IMR-90 (cell line): ENCODE measurements at regions not wholly inside any gene's neighbourhood (a gene's known extent, or its start where the extent isn't known, plus 50 kb on each side); places are given as distances from the start of the nearest gene placed in this dataset.
A peak's percentile ranks its signal among the peaks of the same experiment; 100 is the strongest.

Experiments used
- ATAC-seq: fragments of 200-7000 bp; cut with Tn5 transposase; 2 replicates; pipeline ENCODE4 v1.9.1; 2020; ENCODE audit warnings: low read depth, mild to moderate bottlenecking, moderate library complexity
- BruUV-seq: library from RNA; stranded (reverse); fragments of 400-500 nt; replicated peaks from 2 replicates; lab custom pipeline; 2021; lab: Mats Ljungman, UMichigan
- CTCF ChIA-PET: fragments of 300-600 bp; formaldehyde crosslinking; extraction: SDS; loops from one replicate; lab custom pipeline; 2021; ENCODE audit warnings: antibody characterized with exemption; lab: Yijun Ruan, JAX
- POLR2A ChIA-PET: fragments of 300-600 bp; sonication (Branson Sonifier 250); formaldehyde crosslinking; loops from one replicate; lab custom pipeline; 2022; ENCODE audit warnings: antibody characterized with exemption; ENCODE audit not compliant: unreplicated experiment; lab: Charles Lee
- DNase-seq: peaks from one replicate; pipeline ENCODE4 v3.0.0; 2013
- H2AFZ ChIP-seq: replicated peaks from 2 replicates; pipeline ENCODE3; 2013; ENCODE audit warnings: low read length, mild to moderate bottlenecking; ENCODE audit not compliant: poor library complexity
- H2AK5ac ChIP-seq: 2 replicates; pipeline ENCODE4 v1.6.1; 2013; ENCODE audit warnings: low read depth, low read length, inconsistent platforms
- H2AK9ac ChIP-seq: replicated peaks from 2 replicates; pipeline ENCODE3; 2013; ENCODE audit warnings: mild to moderate bottlenecking, low read depth, low read length, moderate library complexity; ENCODE audit not compliant: poor library complexity
- H2BK120ac ChIP-seq: 2 replicates; pipeline ENCODE4 v1.6.1; 2013; ENCODE audit warnings: low read depth, low read length, inconsistent platforms
- H2BK15ac ChIP-seq: 3 replicates; pipeline ENCODE4 v1.6.1; 2013; ENCODE audit warnings: low read depth, low read length, inconsistent platforms
- H2BK20ac ChIP-seq: 2 replicates; pipeline ENCODE4 v1.6.1; 2013; ENCODE audit warnings: low read depth, mild to moderate bottlenecking, inconsistent platforms, low read length, moderate library complexity
- H2BK5ac ChIP-seq: 2 replicates; pipeline ENCODE4 v1.6.1; 2013; ENCODE audit warnings: mild to moderate bottlenecking, low read depth, low read length, inconsistent platforms; ENCODE audit not compliant: poor library complexity, severe bottlenecking
- H3K14ac ChIP-seq: replicated peaks from 2 replicates; pipeline ENCODE4 v1.6.1; 2013; ENCODE audit warnings: low read depth, low read length, inconsistent platforms
- H3K18ac ChIP-seq: 2 replicates; pipeline ENCODE4 v1.6.1; 2013; ENCODE audit warnings: low read depth, low read length, control low read depth
- H3K23ac ChIP-seq: 2 replicates; pipeline ENCODE4 v1.6.1; 2013; ENCODE audit warnings: low read depth, low read length, inconsistent platforms
- H3K27ac ChIP-seq: 2 replicates; pipeline ENCODE4 v1.5.1; 2013; ENCODE audit warnings: mild to moderate bottlenecking, control low read depth, low read length; ENCODE audit not compliant: insufficient read depth
- H3K27me3 ChIP-seq: 2 replicates; pipeline ENCODE4 v1.6.1; 2013; ENCODE audit warnings: low read length; ENCODE audit not compliant: control insufficient read depth, insufficient read depth
- H3K36me3 ChIP-seq: 2 replicates; pipeline ENCODE4 v1.6.1; 2013; ENCODE audit warnings: low read length, mixed read lengths; ENCODE audit not compliant: control insufficient read depth, insufficient read depth
- H3K4ac ChIP-seq: 2 replicates; pipeline ENCODE4 v1.6.1; 2013; ENCODE audit warnings: low read depth, low read length, inconsistent platforms
- H3K4me1 ChIP-seq: 2 replicates; pipeline ENCODE4 v1.6.1; 2013; ENCODE audit warnings: low read length, mixed read lengths; ENCODE audit not compliant: control insufficient read depth, insufficient read depth
- H3K4me2 ChIP-seq: 2 replicates; pipeline ENCODE4 v1.6.1; 2013; ENCODE audit warnings: low read depth, mild to moderate bottlenecking, control low read depth, low read length, moderate library complexity
- H3K4me3 ChIP-seq: 2 replicates; pipeline ENCODE4 v1.5.1; 2013; ENCODE audit warnings: low read depth, mild to moderate bottlenecking, control low read depth, low read length, moderate library complexity; ENCODE audit not compliant: insufficient read depth
- H3K56ac ChIP-seq: 2 replicates; pipeline ENCODE4 v1.6.1; 2013; ENCODE audit warnings: low read length, inconsistent platforms; ENCODE audit not compliant: insufficient read depth; ENCODE audit errors: extremely low read depth
- H3K79me1 ChIP-seq, 2 experiments: 2 replicates each; pipeline ENCODE4 v1.6.1; 2013; ENCODE audit warnings: low read length in 2 of 2, inconsistent platforms in 1 of 2, low read depth in 1 of 2
- H3K9ac ChIP-seq: 2 replicates; pipeline ENCODE4 v1.6.1; 2013; ENCODE audit warnings: low read depth, low read length, control low read depth
- H3K9me1 ChIP-seq: 2 replicates; pipeline ENCODE4 v1.6.1; 2013; ENCODE audit warnings: low read length, inconsistent platforms; ENCODE audit not compliant: insufficient read depth
- H3K9me3 ChIP-seq: 2 replicates; pipeline ENCODE4 v1.6.1; 2013; ENCODE audit warnings: low read length; ENCODE audit not compliant: control insufficient read depth, insufficient read depth
- H4K20me1 ChIP-seq: 2 replicates; pipeline ENCODE4 v1.6.1; 2013; ENCODE audit warnings: low read length, inconsistent platforms; ENCODE audit not compliant: insufficient read depth
- H4K5ac ChIP-seq: 2 replicates; pipeline ENCODE4 v1.6.1; 2013; ENCODE audit warnings: mild to moderate bottlenecking, low read depth, low read length, control low read depth
- H4K8ac ChIP-seq, 2 experiments: 2 replicates each; pipeline ENCODE4 v1.6.1; 2013; ENCODE audit warnings: low read depth in 2 of 2, low read length in 2 of 2, control low read depth in 1 of 2, inconsistent platforms in 1 of 2
- H4K91ac ChIP-seq: 2 replicates; pipeline ENCODE4 v1.6.1; 2013; ENCODE audit warnings: low read depth, low read length, inconsistent platforms; ENCODE audit not compliant: insufficient read depth
- CEBPB ChIP-seq: IDR thresholded peaks from 2 replicates; pipeline ENCODE4 v1.6.1; 2012; ENCODE audit warnings: low read depth, low read length, improper control_type of control experiment
- FOS ChIP-seq: fragments of 150-350 bp; IDR thresholded peaks from 2 replicates; pipeline ENCODE4 v1.6.1; 2016; ENCODE audit warnings: low read depth, low read length
- WGBS, 2 experiments: methylation state at CpG; one replicate each; pipeline versions ENCODE4 v1.1.5 to v1.1.7; 2013; ENCODE audit warnings: missing lambda C conversion rate in 2 of 2; ENCODE audit not compliant: insufficient read length in 1 of 2; ENCODE audit errors: extremely low coverage in 2 of 2; 5-methylcytosine and 5-hydroxymethylcytosine counted together
- dilution Hi-C: fragments of 300-500 bp; cut with HindIII; formaldehyde crosslinking; loops from one replicate; pipeline ENCODE4 v1.14.3; 2018; ENCODE audit warnings: low sequenced_read_pairs; ENCODE audit not compliant: unreplicated experiment
- in situ Hi-C: fragments of 300-500 bp; cut with MboI; formaldehyde crosslinking; loops from 3 replicates; pipeline ENCODE4 v1.14.3; 2019; ENCODE audit warnings: low sequenced_read_pairs, inconsistent platforms, mixed read lengths
- intact Hi-C: fragments of 100-400 bp; cut with micrococcal nuclease; formaldehyde crosslinking; loops from 2 replicates; pipeline ENCODE4 v1.10.0; 2022

DNA sequence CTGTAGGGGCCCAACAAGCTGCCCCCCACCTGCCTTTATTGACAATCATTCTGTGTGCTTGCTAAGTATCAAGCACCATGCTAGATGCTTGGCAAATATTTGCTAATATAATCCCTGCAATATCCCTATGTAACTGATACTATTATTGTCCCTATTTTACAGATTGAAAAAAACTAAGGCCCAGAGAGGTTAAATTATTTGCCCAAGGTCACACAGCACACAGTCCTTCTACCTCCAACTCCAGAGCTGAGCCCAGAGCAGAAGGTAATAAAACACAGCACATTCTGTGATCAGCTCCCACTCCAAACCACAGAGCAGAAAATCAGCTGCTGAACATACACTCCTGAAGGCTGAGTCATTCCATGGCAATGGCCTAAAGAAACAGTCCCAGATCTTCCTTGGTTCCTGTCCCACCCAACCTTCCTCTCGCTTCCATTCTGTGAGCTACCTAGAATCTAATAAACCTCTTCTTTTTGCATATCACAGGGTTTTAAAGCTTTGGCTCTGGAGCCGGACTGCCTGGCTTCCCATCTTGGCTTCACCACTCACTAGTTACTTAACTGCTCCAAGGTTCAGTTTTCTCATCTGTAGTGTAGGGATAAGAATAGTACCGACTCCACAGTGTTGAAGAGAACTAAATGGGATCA is 66.7 kb upstream of the ADRA1B start:
- H4K8ac ChIP-seq: no peak overlapping the region
- no peak overlapping the region for H4K5ac ChIP-seq
- no peak overlapping the region for H2BK15ac ChIP-seq
- no CpG with 5 or more reads among the region's 3 CpGs for WGBS, 2 experiments
- no peaks in the 10 kb centered on the region for H3K36me3 ChIP-seq
- dilution Hi-C loops: no loop called here
- H2BK5ac ChIP-seq: no peak overlapping the region
- H3K18ac ChIP-seq: no peak overlapping the region
- no peak overlapping the region for H3K27ac ChIP-seq
- peaks cover 5% of the 10 kb centered on the region; the same call in 1 of the 2 replicates for H3K9me1 ChIP-seq
- H3K23ac ChIP-seq: no peak overlapping the region
- no peak overlapping the region for H2BK120ac ChIP-seq
- in situ Hi-C loops: no loop called here
- ATAC-seq: peak; percentile 93
- POLR2A ChIA-PET: no interaction called here
- no peak overlapping the region for H3K9ac ChIP-seq
- CTCF ChIA-PET: interaction anchor here (0.6 to 1.1 kb wide), 2 partner anchors 45 to 58 kb away, joined by 3 to 5 read pairs; no protein-coding TSS in a partner anchor
- peak; percentile 80 for DNase-seq
- no peak overlapping the region for H3K14ac ChIP-seq
- no peak overlapping the region for H2AFZ ChIP-seq
- H4K20me1 ChIP-seq: no peaks in the 10 kb centered on the region
- no TSS peak for BruUV-seq
- intact Hi-C loops: no loop called here
- no peaks in the 10 kb centered on the region for H3K9me3 ChIP-seq
- TF ChIP-seq FOS (0 out of 2 replicates have a peak, but pooled peaks have one; percentile 19), CEBPB (no peak)
- H3K4me3 ChIP-seq: no peak overlapping the region
- H3K27me3 ChIP-seq: peaks cover under 1% of the 10 kb centered on the region
- H3K79me1 ChIP-seq: no peaks in the 10 kb centered on the region
- no peak overlapping the region for H2BK20ac ChIP-seq
- no peak overlapping the region for H2AK9ac ChIP-seq
- no peak overlapping the region for H3K4me2 ChIP-seq
- H4K91ac ChIP-seq: no peak overlapping the region
- no peaks in the 10 kb centered on the region for H3K4me1 ChIP-seq
- H3K4ac ChIP-seq: no peak overlapping the region
- H3K56ac ChIP-seq: no peak overlapping the region
- H2AK5ac ChIP-seq: no peak overlapping the region
